HG03039 (cell line): ENCODE measurements at regions not wholly inside any gene's neighbourhood (a gene's known extent, or its start where the extent isn't known, plus 50 kb on each side); places are given as distances from the start of the nearest gene placed in this dataset.

ENCODE experiments used
- ATAC-seq: cut with Tn5 transposase; IDR thresholded peaks from one replicate; pipeline ENCODE4 v1.9.1; 2021; ENCODE audit warnings: mild to moderate bottlenecking, moderate library complexity; ENCODE audit not compliant: unreplicated experiment

- ATAC-seq = no peak
Observed at GRCh38 chr2:4134551-4135550, 431.5 kb downstream of the DCDC2C start.

GRCh38 chr2:4135765-4136164 is 432.4 kb downstream of the DCDC2C start:
- no peak for ATAC-seq

- no peak for ATAC-seq
Observed at GRCh38 chr2:4139316-4139715, 435.9 kb downstream of the DCDC2C start.

- no peak for ATAC-seq
Observed at GRCh38 chr2:4139731-4140130, 436.4 kb downstream of the DCDC2C start.

GRCh38 chr2:4140281-4140970 is 437.1 kb downstream of the DCDC2C start:
- ATAC-seq = no peak

- ATAC-seq = no peak
Observed at GRCh38 chr2:4144731-4145130, 441.4 kb downstream of the DCDC2C start.

GRCh38 chr2:4151521-4151920 is 448.1 kb downstream of the DCDC2C start:
- no peak for ATAC-seq

- no peak for ATAC-seq
Observed at GRCh38 chr2:4152051-4152450, 448.7 kb downstream of the DCDC2C start.

GRCh38 chr2:4168834-4169233 is 465.5 kb downstream of the DCDC2C start:
- no peak for ATAC-seq

GRCh38 chr2:4174796-4175195 is 471.4 kb downstream of the DCDC2C start:
- no peak for ATAC-seq

- ATAC-seq = no peak
Observed at GRCh38 chr2:4175343-4175742, 472.0 kb downstream of the DCDC2C start.

- no peak for ATAC-seq
Observed at GRCh38 chr2:4180631-4181030, 477.3 kb downstream of the DCDC2C start.

GRCh38 chr2:4181062-4181461 is 477.7 kb downstream of the DCDC2C start:
- ATAC-seq = no peak

GRCh38 chr2:4188561-4188960 is 485.2 kb downstream of the DCDC2C start:
- no peak for ATAC-seq

GRCh38 chr2:4190548-4190947 is 487.2 kb downstream of the DCDC2C start:
- ATAC-seq = no peak

GRCh38 chr2:4192119-4192518 is 488.7 kb downstream of the DCDC2C start:
- ATAC-seq = no peak

- no peak for ATAC-seq
Observed at GRCh38 chr2:4214444-4215205, 511.2 kb downstream of the DCDC2C start.

- no peak for ATAC-seq
Observed at GRCh38 chr2:4217737-4218136, 514.4 kb downstream of the DCDC2C start.

- no peak for ATAC-seq
Observed at GRCh38 chr2:4219101-4219500, 515.7 kb downstream of the DCDC2C start.

GRCh38 chr2:4219571-4219970 is 516.2 kb downstream of the DCDC2C start:
- no peak for ATAC-seq

GRCh38 chr2:4221434-4221833 is 518.1 kb downstream of the DCDC2C start:
- ATAC-seq = no peak
